CD4-positive, alpha-beta T cell (primary cell): ENCODE measurements at regions not wholly inside any gene's neighbourhood (a gene's known extent, or its start where the extent isn't known, plus 50 kb on each side); places are given as distances from the start of the nearest gene placed in this dataset.

Source experiments
- ATAC-seq: fragments of 200-7000 bp; cut with Tn5 transposase; one replicate; pipeline ENCODE4 v1.10.0; 2022; ENCODE audit warnings: mild to moderate bottlenecking; ENCODE audit not compliant: poor library complexity
- CTCF ChIA-PET: fragments of 350-600 bp; sonication (Branson Sonifier 250); formaldehyde crosslinking; loops from one replicate; lab custom pipeline; 2021; ENCODE audit warnings: antibody characterized with exemption, inconsistent platforms; lab: Charles Lee
- POLR2A ChIA-PET: fragments of 350-600 bp; sonication (Branson Sonifier 250); formaldehyde crosslinking; loops from one replicate; lab custom pipeline; 2021; ENCODE audit warnings: antibody characterized with exemption, inconsistent platforms; lab: Charles Lee
- DNase-seq, 14 experiments: peaks; one replicate each; pipeline ENCODE4 v3.0.0-alpha.2; 2013 to 2020; ENCODE audit warnings: mixed read lengths in 2 of 14
- H3K27ac ChIP-seq, 2 donors: one replicate each; pipeline versions ENCODE4 v1.5.1 to v1.7.0; 2013; ENCODE audit warnings: low read length in 2 of 2, low read depth in 1 of 2, mild to moderate bottlenecking in 1 of 2
- H3K27me3 ChIP-seq, 2 experiments: 1 replicate in 1 of 2; 2 replicates in 1 of 2; pipeline versions ENCODE4 v1.6.1 to v1.7.0; 2013; ENCODE audit warnings: low read length in 2 of 2, control low read depth in 1 of 2, mild to moderate bottlenecking in 1 of 2, moderate library complexity in 1 of 2; ENCODE audit not compliant: insufficient read depth in 2 of 2, control insufficient read depth in 1 of 2
- H3K36me3 ChIP-seq: one replicate; pipeline ENCODE4 v1.6.1; 2013; ENCODE audit warnings: low read length, control low read depth; ENCODE audit not compliant: insufficient read depth
- H3K4me1 ChIP-seq: one replicate; pipeline ENCODE4 v1.6.1; 2013; ENCODE audit warnings: low read length, control low read depth; ENCODE audit not compliant: insufficient read depth
- H3K4me3 ChIP-seq: one replicate; pipeline ENCODE4 v1.5.1; 2013; ENCODE audit warnings: mild to moderate bottlenecking, low read length, moderate library complexity
- H3K9me3 ChIP-seq, 2 experiments: 1 replicate in 1 of 2; 2 replicates in 1 of 2; pipeline versions ENCODE4 v1.6.1 to v1.7.0; 2013; ENCODE audit warnings: low read length in 2 of 2, mild to moderate bottlenecking in 2 of 2, control low read depth in 1 of 2, moderate library complexity in 1 of 2; ENCODE audit not compliant: control insufficient read depth in 1 of 2, insufficient read depth in 1 of 2
- H3K27ac Mint-ChIP-seq: one replicate; pipeline ENCODE4 v1.8.0; 2020; ENCODE audit warnings: mixed read lengths
- H3K27me3 Mint-ChIP-seq: one replicate; pipeline ENCODE4 v1.8.0; 2021; ENCODE audit warnings: mixed read lengths
- H3K36me3 Mint-ChIP-seq: one replicate; pipeline ENCODE4 v1.8.0; 2021; ENCODE audit warnings: low read depth, mixed read lengths
- H3K4me1 Mint-ChIP-seq: one replicate; pipeline ENCODE4 v1.8.0; 2021; ENCODE audit warnings: low read depth, mixed read lengths
- H3K4me3 Mint-ChIP-seq: one replicate; pipeline ENCODE4 v1.8.0; 2020; ENCODE audit warnings: mild to moderate bottlenecking, mixed read lengths
- H3K9me3 Mint-ChIP-seq: one replicate; pipeline ENCODE4 v1.8.0; 2020; ENCODE audit warnings: mixed read lengths
- intact Hi-C, 2 experiments: fragments of 100-400 bp; cut with DNase I in 1 of 2; cut with micrococcal nuclease in 1 of 2; formaldehyde crosslinking; loops; one replicate each; pipeline versions ENCODE4 v1.15.1 to v1.9.0; 2023 to 2025; cut with DNase I, micrococcal nuclease
- TF ChIP-seq, protein P1 (sequence below): fragments of 200-600 bp; IDR thresholded peaks from one replicate; pipeline ENCODE4 v1.8.0; 2022; ENCODE audit warnings: antibody characterized with exemption, mild to moderate bottlenecking

DNA sequence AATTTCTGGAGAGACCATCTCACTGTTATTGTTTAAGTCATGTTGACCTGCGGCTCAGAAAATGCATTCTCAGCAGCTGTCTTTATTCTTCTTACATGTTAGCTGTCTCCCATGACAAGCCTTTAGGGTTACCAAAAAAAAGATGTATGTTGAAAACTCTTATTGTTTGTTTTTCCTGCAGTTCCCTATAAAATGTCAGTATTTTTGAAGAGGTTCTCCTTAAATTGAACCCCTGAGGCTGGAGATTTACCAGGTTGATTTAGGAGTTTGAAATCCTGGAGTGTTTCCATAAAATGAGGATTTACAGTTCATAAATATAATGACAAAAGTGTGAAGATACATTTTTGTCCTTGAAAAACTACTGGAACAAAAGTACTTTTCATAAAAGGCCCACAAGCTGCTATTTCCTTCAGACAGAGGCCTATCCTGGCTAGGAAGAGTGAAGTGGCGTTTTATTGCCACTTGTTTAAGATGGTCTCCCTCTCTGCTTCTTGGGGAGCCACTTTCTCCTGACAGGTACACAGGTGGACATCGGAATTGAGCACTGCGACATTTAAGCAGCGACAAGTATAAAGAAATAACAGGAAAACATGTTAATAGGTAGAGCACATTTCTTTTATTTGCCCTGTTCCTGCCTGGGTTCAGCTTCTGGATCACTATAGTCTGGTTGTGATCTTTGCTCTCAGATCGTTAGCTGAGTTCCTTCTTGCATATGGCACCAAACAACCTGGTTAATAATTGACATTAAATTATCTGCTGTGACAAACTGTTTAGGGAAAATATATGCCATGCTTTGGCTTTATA is 344.8 kb upstream of the RPS23 start:
- POLR2A ChIA-PET = no interaction called here
- ATAC-seq = no peak
- Mint-ChIP-seq H3K4me3 (no peak overlapping the region), H3K27me3 (no peaks in the 10 kb centered on the region), H3K9me3 (peaks cover 7% of the 10 kb centered on the region), H3K36me3 (no peaks in the 10 kb centered on the region), H3K27ac (no peak overlapping the region), H3K4me1 (no peaks in the 10 kb centered on the region)
- Histone ChIP-seq H3K4me3 (no peak overlapping the region), H3K27me3 (no peaks in the 10 kb centered on the region), H3K27ac (no peak overlapping the region), H3K9me3 (no peaks in the 10 kb centered on the region), H3K4me1 (peaks cover 3% of the 10 kb centered on the region), H3K36me3 (no peaks in the 10 kb centered on the region)
- intact Hi-C loops = no loop called here
- CTCF ChIA-PET = no interaction called here
- DNase-seq = no peak
- TF ChIP-seq, protein P1, sequence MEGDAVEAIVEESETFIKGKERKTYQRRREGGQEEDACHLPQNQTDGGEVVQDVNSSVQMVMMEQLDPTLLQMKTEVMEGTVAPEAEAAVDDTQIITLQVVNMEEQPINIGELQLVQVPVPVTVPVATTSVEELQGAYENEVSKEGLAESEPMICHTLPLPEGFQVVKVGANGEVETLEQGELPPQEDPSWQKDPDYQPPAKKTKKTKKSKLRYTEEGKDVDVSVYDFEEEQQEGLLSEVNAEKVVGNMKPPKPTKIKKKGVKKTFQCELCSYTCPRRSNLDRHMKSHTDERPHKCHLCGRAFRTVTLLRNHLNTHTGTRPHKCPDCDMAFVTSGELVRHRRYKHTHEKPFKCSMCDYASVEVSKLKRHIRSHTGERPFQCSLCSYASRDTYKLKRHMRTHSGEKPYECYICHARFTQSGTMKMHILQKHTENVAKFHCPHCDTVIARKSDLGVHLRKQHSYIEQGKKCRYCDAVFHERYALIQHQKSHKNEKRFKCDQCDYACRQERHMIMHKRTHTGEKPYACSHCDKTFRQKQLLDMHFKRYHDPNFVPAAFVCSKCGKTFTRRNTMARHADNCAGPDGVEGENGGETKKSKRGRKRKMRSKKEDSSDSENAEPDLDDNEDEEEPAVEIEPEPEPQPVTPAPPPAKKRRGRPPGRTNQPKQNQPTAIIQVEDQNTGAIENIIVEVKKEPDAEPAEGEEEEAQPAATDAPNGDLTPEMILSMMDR = no peak

DNA sequence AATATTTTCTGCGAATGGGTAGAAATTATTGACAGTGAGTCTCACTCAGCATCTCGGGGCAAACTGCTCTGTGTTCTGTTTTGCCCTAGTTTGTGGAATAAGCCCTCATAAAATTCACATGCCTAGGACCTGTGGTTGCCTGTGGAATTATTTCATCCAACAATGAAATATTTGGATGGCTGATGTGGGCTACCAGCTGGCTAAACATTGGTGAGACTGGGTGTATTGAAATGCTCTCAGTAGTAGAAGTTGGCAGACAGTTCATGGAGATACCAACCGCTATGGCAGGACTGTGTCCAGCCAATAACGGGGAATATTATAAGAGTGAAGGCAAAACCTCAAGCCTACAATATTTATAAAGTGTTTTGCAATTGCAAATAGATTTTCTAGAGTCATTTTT is 344.1 kb upstream of the RPS23 start:
- Mint-ChIP-seq H3K27ac (no peak overlapping the region), H3K4me3 (no peak overlapping the region), H3K36me3 (no peaks in the 10 kb centered on the region), H3K9me3 (peaks cover 7% of the 10 kb centered on the region), H3K4me1 (no peaks in the 10 kb centered on the region), H3K27me3 (no peaks in the 10 kb centered on the region)
- intact Hi-C loops = no loop called here
- H3K27ac ChIP-seq = no peak overlapping the region
- H3K4me1 ChIP-seq = peaks cover 3% of the 10 kb centered on the region
- DNase-seq (no peak), ATAC-seq (no peak)
- no peaks in the 10 kb centered on the region for H3K36me3 ChIP-seq
- no peaks in the 10 kb centered on the region for H3K9me3 ChIP-seq
- ChIA-PET POLR2A (no interaction called here), CTCF (no interaction called here)
- TF ChIP-seq, protein P1 = no peak
- H3K27me3 ChIP-seq = no peaks in the 10 kb centered on the region
- no peak overlapping the region for H3K4me3 ChIP-seq

DNA sequence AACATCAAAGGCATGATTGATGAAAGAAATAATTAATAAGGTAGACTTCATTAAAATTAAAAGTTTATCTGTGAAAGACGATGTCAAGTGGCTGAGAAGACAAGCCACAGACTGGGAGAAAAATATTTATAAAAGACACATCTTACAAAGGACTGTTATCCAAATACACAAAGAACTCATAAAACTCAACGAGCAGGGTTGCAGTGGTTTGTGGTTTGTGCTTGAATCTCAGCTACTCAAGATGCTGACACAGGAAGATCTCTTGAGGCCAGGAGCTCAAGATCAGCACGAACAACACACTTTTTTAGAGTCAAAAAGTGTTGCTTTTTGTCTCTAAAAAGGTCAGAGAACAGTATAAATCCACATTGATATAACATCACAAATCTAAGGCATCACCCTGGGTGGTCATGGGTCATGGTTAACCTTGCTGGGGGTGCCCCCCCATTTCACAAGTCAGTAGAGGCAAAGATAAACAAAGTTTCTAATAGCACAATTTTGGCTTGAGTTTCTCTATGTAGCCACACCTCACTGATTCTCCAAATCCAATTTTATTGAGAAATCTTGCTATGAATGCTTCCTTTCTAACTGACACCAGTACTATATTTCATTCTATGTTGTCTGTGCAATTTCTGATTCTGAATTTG is 342.9 kb upstream of the RPS23 start:
- ATAC-seq (no peak), DNase-seq (peak in 2 of 14 experiments; percentile 0 to 4)
- no peaks in the 10 kb centered on the region for H3K9me3 ChIP-seq
- no peaks in the 10 kb centered on the region for H3K27me3 Mint-ChIP-seq
- no peaks in the 10 kb centered on the region for H3K36me3 ChIP-seq
- intact Hi-C loops = no loop called here
- no peak overlapping the region for H3K27ac Mint-ChIP-seq
- peaks cover 7% of the 10 kb centered on the region for H3K9me3 Mint-ChIP-seq
- peaks cover 3% of the 10 kb centered on the region for H3K4me1 ChIP-seq
- H3K4me3 ChIP-seq = no peak overlapping the region
- no peak overlapping the region for H3K4me3 Mint-ChIP-seq
- H3K27me3 ChIP-seq = no peaks in the 10 kb centered on the region
- TF ChIP-seq, protein P1 = no peak
- no peaks in the 10 kb centered on the region for H3K4me1 Mint-ChIP-seq
- H3K36me3 Mint-ChIP-seq = no peaks in the 10 kb centered on the region
- CTCF ChIA-PET = no interaction called here
- POLR2A ChIA-PET = no interaction called here
- H3K27ac ChIP-seq = no peak overlapping the region
